GM21390 (cell line): ENCODE measurements at regions not wholly inside any gene's neighbourhood (a gene's known extent, or its start where the extent isn't known, plus 50 kb on each side); places are given as distances from the start of the nearest gene placed in this dataset.
A peak's percentile ranks its signal among the peaks of the same experiment; 100 is the strongest.

Experiments used
- ATAC-seq: cut with Tn5 transposase; IDR thresholded peaks from one replicate; pipeline ENCODE4 v1.9.1; 2021; ENCODE audit not compliant: unreplicated experiment

- ATAC-seq = no peak
Measured at GRCh38 chr1:54497338-54497737, 50.7 kb upstream of the ACOT11 start.

- ATAC-seq = no peak
Measured at GRCh38 chr1:54495954-54496353, 52.1 kb upstream of the ACOT11 start.

GRCh38 chr1:54493608-54494007 is 54.4 kb upstream of the ACOT11 start:
- ATAC-seq = no peak

- ATAC-seq = no peak
Measured at GRCh38 chr1:54490361-54491248, 57.4 kb upstream of the ACOT11 start.

- no peak for ATAC-seq
Measured at GRCh38 chr1:54489627-54490250, 58.3 kb upstream of the ACOT11 start.

GRCh38 chr1:54488779-54489626 is 59.0 kb upstream of the ACOT11 start:
- peak; percentile 61 for ATAC-seq

GRCh38 chr1:54488065-54488750 is 59.8 kb upstream of the ACOT11 start:
- peak; percentile 53 for ATAC-seq

GRCh38 chr1:54487571-54488050 is 60.4 kb upstream of the ACOT11 start:
- peak; percentile 4 for ATAC-seq

GRCh38 chr1:54486907-54487306 is 61.1 kb upstream of the ACOT11 start:
- no peak for ATAC-seq

GRCh38 chr1:54485416-54485815 is 62.6 kb upstream of the ACOT11 start:
- ATAC-seq = no peak

- no peak for ATAC-seq
Measured at GRCh38 chr1:54483875-54484437, 64.1 kb upstream of the ACOT11 start.

- ATAC-seq = no peak
Measured at GRCh38 chr1:54481201-54481884, 66.7 kb upstream of the ACOT11 start.

- no peak for ATAC-seq
Measured at GRCh38 chr1:54480525-54480848, 67.5 kb upstream of the ACOT11 start.

- no peak for ATAC-seq
Measured at GRCh38 chr1:54479841-54480524, 68.0 kb upstream of the ACOT11 start.

GRCh38 chr1:54479251-54479650 is 68.8 kb upstream of the ACOT11 start:
- no peak for ATAC-seq

GRCh38 chr1:54477153-54477561 is 70.9 kb upstream of the ACOT11 start:
- no peak for ATAC-seq

- no peak for ATAC-seq
Measured at GRCh38 chr1:54476530-54477109, 70.4 kb upstream of the SSBP3 start.

- ATAC-seq = no peak
Measured at GRCh38 chr1:54475946-54476516, 69.8 kb upstream of the SSBP3 start.
